Activated naive CD4-positive, alpha-beta T cell treated with Interleukin-2 at 50 U/mL for 16 hours (primary cell): ENCODE measurements at regions not wholly inside any gene's neighbourhood (a gene's known extent, or its start where the extent isn't known, plus 50 kb on each side); places are given as distances from the start of the nearest gene placed in this dataset.

Source experiments
- DNase-seq: peaks from one replicate; pipeline ENCODE4 v3.0.0-alpha.2; 2020

DNA sequence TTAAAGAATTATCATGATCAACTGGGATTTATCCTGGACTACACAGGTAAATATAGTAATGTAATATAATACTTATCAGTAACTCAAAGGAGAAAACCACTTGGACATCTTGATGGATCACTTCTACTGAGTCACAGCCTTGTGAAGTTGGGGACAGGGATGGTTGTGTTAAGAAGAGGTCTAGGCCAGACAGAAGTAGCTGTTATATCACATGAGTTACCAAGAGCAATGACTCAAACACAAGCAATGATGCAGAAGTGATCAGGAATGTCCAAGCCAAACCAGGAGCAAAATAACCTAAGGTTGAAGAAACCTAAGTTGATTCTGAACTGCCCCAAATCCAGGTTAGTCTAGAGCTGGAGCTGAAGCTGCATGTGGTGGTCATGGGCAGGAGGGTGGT is 424.5 kb upstream of the DAB1 start:
- no peak for DNase-seq

DNA sequence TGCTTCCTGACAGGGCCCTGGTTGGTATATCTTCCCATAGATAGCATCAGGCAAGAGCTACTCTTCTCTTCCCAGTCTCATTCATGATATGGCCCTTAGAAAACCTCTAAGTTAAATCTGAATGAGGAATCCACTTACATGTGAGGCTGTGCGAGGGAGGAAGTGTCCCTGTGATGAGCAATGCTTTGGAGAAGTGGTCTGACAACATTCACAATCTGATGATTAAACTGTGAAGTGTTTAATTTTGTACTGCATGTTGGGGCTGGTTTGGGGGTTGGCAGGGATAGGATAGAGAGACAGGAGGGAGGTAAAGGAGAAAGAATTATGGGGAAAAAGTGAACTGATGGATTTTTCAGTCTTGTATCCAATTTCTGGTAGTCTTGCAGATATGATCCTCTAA is 421.2 kb upstream of the DAB1 start:
- DNase-seq: no peak

DNA sequence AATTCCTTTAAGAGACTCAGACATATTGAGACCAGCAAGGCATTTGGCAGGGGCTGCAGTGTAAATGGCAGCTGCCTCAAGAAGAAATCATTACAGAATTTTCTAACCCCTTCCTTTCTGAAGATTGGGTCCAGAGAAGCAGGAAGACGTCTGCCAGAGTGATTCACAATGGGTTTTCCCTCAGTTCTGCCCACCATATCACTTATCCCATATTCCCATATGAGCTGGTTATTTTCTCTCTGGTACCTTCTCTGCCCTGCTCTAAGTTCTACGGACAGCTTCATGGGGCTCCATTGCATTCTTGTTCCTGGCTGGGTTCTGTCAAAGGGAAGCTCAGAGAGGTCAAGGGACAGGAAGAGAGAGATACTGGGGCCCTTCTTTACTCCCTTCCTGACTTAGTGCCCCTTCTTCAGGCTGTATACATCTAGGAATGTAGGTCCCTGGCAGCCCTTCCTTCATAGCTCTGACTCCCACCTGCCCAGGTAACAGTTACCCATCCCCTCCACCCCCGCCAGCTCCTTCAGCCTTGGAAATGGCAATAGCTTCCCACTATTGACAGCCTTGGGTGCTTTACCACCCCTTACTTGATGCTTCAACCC is 420.6 kb upstream of the DAB1 start:
- no peak for DNase-seq

DNA sequence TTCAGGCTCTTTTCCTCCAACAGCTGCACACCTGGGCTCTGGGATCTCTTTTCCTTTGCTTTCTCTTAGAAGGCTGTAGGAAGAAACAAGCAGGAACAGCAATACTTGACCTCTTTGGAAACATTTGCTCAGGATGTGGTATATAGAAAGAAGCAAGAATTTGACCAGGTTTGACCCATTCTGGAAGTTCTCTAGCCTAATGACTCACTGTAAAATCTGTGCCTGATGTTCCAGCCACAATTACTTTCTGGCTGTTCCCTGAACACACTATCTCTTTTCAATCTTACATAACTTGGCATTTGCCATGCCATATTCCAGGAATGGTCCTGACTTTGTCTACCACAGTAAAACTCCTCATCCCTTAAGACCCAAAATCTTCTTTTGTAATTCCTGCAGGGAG is 419.9 kb upstream of the DAB1 start:
- DNase-seq: no peak

DNA sequence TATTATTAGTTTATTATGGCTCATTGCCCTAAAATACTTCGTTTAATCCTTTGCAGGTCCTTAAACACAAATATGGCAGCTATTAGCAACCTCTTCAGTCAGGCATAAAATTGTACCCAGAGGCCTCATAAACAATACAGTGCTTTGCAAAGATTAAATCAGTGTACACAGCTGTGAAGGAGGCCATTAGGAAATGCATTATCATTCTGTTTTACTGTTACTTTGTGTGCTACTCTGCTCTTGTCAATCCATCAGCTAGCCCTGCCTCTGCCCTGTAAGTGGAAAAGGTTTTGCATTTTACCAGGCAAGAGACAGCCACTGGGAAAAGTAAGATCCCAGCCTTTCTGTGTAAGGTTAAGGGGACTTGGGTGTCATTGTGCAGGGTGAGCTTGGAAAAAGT is 415.7 kb upstream of the DAB1 start:
- DNase-seq: no peak

DNA sequence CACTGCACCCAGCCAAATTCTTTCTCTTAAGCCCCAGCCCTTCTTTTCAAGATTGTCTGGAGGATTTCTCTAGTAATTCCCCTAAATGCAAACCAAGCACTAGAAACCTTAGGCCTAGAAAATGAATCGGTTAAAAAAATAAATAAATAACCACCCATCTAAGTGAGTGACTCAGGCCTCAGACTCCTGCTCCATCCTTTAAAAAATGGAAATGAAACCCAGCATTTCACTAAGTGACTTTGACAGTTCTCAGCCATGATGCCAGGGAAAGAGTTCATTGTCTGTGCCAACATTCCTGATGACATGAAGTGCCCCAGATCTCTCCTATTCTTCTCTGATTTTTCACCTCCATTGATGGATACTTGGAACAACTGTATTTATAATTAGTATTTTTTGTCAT is 415.2 kb upstream of the DAB1 start:
- no peak for DNase-seq

DNA sequence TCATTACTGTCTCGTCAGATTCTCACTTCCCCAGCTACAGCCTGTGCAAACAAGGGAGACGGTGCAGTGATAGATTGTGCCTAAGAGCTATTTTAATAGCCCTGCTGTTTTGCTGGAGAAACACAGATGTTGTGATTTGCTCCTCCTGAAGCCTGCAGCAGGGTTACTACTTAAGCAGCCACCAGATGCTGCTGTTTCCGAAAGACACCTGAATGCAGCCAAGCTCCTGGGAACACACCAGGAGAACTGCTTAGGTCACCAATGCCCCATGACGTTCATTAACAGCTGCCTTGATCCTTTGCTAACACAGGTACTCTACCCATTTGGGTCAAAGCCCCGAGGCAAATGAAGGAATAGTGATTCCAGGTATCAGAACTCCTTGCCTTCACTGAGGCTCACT is 411.8 kb upstream of the DAB1 start:
- DNase-seq: no peak

DNA sequence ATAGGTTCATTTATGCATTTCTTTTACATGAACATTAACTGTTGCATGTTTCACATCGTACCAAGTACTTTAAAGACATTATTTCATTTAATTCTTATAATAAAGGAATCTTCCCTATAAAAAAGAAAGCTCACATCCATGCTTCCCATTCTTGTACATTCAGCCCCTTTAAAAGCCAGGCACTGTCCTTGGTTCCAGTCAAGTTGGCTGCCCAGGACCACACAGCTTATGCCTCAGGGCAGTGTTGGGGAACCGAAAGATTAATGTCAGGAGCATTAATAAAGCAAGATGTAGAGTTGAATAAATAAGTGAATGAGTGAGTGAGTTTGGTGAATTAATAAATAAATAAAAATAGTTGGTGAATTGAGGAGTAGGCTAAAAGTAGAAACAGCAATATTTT is 409.4 kb upstream of the DAB1 start:
- no peak for DNase-seq

DNA sequence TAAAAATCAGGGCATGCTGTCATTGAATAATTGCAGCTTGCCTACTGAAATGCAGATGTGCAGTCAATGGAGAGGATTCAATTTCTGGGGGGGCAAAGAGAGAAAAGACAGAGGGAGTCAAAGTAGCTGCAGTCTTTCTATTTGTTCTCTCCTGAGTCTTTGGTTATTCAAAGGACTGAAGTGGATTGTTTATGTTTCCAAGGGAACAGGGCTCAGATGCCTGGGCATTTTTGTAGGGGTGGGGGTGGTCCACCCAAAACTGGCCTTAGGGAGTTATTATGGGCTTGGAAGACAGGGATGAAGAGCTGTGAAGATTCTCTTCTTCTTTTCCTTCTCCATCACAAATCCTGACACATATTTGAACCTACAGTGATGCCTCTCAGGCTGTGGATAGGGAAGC is 408.8 kb upstream of the DAB1 start:
- DNase-seq: no peak

DNA sequence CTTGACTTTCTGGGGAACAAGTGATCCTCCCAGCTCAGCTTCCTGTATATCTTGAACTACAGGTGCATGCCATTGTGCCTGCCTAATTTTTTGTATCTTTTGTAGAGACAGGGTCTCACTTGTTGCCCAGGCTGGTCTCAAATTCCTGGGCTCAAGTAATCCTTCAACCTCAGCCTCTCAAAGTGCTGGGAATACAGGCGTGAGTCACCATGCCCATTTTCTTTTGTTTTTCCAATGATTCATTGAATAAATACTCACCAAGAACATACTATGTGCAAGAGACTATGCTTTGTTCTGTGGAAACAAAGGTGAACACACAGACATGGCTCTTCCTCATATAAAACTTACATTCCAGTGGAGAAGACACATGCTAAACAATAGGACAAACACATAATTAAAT is 407.8 kb upstream of the DAB1 start:
- DNase-seq: no peak

DNA sequence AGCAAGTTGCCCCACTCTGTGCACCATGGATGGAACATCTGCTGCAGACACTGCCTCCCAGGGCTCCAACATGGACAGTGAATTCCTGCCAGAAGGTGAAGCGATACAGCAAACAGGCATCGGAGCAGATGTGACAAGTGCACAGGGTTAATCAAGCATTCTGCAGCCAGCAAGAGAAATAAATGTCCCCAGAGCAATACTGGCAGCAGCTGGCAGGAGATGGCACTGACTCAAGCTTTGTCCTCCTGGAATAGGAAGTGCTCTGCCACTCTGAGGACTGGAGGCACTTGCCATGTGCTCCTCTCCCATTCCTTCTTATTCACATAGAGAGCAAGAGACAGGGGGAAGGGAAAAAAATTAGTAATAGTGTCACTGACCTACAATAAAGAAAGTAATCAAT is 402.7 kb upstream of the DAB1 start:
- DNase-seq: no peak

DNA sequence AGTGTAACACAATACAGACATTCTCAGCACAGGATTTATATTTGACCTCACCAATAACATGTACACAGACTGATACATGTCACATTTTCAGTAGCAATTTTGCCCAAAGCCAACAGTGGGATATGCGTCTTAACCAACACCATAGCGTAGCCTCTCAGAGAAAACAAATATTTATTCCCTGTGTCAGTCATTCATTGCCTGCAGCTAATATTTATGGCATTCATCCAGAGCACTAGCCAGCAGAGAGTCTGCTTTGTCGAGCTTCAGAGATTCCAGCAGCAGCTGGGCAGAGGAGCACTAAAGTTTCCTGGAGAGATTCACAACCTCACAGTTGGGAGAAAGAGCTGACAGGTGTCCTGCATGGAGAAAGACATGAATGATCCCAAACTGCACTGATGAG is 400.7 kb upstream of the DAB1 start:
- DNase-seq: no peak

DNA sequence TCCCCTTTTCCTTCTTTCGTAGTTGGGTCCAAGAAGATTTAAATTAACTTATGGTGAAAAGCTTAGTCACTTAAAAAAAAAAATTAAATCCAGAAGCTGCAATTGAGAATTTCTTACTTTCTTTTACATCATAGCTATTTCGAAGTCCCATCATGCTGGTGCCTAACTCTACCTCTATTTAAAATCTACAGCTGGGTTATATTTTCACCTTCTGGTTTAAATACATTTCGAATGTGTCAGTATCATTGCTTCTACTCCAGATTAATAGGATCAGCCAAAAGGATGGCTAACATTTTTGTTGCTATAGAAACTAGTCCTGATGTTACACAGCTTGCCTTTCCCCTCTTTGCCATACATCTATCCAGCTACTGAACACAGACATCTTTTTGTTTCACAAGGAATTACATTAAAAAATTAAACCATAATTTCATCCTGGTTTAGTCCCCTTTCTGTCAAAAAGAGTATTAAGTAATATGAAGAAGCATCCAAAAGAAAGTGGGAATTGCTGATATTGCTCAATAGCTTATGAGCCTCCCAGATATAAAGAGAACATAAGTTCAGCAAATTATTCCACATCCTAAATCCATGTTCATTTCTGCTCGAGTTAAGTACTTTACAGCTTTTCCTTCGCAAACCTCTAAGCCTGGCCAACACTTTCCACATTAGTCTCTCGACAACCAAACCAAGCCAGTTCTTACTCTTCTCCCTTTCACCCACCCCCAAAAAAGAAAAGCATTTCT is 396.7 kb upstream of the DAB1 start:
- DNase-seq: no peak

DNA sequence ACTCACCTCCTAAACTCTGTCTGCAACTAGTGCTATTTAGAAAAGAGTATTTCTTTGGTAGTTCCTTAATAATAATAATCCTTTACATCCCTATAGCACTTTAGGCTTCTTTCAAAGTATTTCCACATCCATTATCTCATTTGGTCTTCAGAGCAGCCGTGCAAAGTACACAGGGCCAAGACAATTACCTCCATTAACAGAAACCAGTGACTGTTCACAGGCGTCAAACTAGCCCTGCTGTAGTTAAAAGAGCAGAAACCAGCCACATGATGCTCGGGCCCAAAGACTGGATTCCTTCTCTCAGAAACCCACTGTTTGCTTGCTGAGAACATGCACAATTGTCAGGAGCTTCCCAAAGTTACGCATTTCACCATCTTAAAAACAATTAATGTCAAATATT is 396.0 kb upstream of the DAB1 start:
- DNase-seq: no peak

DNA sequence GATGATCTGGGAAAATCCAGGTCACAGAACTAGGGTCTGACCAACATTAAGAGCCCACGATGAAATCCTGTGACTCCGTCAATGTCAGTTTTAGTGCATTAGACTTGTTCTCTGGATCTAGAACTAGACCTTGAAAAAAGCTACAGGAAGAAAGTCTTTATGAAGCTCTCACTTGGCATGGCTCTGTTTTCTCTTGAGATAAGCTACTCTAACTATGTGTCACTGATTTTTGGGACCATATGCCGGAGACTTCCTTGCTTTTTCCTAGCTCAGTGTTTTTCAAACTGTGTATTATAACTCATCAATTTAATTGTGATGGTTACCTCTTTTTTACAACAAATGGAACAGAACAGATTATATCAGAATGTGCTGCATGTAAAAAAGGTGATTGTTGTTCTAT is 379.7 kb upstream of the DAB1 start:
- no peak for DNase-seq

DNA sequence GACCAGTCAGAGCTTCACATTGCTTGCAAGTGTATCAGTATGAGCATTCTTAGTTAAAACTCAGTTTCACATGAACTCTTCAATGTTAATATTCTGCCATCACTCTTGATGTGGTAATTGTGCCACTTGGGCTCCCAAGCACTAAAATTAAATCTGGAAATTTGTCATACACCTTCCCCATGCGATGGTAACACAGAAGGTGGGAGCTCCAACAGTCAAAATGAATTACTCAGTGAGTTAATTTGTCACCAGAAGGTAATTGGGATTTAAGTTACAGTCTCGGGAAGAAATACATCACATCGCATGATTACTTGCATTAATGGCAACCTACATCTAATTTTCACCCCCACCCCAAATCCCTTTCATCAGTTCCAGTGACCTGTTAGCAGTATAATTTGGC is 376.5 kb upstream of the DAB1 start:
- DNase-seq: no peak

DNA sequence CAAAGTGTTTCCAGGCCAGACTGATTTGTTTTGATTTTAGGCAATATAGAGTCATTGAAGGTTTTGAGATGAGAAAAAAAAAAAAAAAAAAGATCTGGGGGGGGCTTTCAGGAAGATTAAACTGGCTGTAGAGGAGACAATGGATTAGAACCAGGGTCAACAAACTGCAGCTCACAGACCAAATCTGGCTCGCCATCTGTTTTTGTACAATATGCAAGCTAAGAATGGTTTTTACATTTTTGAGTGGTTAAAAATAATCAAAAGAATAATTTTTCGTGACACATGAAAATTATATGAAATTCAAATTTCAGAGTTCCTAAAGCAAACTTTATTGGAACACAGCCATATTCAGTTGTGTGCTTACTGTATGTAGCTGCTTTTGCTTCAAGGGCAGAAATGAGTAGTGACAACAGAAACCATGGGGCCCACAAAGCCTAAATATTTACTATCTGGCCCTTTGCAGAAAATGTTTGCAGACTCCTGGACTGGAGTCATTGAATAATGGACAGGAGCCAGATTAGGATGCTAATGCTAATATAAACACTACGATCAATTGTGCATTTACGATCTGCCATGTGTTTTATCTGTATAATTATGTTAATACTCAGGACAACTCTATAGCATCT is 375.7 kb upstream of the DAB1 start:
- no peak for DNase-seq

DNA sequence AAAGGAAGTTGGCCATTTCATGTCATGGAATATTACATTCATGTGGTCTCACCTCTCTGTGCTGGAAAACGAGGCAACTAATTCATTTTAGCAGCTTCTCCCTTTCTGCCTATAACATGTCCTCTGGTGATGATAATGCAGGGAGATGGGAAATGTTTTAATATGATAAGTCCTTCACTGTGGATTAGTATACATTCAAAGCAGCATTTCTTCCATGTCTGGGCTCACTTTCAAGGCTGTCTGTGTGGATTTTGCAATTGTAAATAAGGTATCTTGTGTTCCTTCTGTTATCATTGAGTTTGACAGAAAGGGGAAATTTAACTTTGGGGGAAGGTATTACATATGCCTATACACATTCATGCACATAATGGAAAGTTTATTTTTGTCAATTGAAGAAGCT is 374.7 kb upstream of the DAB1 start:
- no peak for DNase-seq

DNA sequence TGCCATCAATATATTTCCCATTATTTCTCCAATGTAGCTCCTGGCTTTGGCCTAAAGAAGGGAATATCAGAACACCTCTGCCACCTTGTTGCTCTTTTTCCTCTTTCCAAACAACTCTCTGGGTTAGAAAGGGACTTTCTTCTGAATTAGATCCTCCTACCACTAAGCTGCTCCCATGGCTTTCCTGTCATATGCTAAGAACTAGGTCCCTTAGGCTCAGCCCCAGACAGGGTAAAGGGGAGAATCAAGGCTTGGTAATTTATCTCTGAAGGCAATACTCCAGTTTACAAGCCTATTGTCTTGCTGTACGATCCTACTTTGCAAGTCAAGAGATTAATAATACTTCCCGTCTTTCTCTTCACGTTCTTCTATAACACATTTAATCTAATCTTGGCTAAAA is 373.2 kb upstream of the DAB1 start:
- no peak for DNase-seq

DNA sequence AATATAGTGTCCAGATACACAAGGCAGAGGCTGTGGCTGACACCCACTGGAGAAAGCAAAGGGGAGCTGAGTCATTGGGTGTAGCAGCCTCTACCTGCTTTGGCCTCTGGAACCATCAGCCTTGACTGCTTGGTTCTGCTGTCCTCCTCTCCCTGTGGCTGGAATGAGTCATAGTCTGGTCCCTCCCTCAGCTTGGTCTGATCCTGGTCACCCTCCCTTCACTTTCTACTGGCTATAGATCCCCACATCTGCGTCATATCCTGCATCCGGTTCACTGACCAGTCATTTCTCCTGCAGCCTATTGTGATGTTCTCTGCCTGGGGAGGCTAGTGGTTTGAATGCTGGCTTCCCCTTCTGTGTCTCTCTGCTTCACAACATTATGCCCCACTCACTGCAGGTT is 372.8 kb upstream of the DAB1 start:
- DNase-seq: no peak

DNA sequence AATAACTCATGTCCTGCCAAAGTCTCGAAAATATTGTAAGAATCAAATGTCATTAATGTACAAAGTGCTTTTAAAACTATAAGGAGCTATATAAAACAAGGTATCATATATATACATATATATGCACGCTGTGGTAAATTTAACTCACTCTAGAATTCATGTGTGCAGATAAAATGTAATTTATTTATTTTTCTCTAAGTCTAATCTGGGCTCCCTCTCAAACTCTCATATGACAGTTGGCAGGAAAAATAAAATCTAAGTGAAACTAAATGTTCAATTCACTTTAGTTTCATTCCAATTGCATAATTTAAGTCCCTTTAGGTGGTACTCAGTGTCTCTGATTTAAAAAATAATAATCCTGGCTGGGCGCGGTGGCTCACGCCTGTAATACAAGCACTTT is 372.0 kb upstream of the DAB1 start:
- DNase-seq: no peak

DNA sequence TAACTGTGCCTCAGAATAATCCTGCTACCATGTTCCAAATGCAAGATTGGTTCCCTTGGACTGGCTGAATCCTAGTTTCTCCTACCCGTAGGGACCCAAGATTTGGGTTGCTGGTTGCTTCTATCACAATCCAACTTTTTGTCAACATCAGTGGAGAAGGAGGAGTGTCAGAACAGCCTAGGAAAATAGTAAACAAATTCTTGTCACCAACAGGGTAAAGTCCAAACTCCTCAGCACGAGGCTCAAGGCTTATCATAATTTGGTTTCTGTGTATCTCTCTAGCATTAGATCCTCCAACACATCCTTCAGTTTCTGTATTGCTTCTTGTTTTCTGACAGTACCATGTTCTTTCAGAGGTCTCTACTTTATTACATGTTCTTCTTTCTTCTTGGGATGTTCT is 370.2 kb upstream of the DAB1 start:
- DNase-seq: no peak

DNA sequence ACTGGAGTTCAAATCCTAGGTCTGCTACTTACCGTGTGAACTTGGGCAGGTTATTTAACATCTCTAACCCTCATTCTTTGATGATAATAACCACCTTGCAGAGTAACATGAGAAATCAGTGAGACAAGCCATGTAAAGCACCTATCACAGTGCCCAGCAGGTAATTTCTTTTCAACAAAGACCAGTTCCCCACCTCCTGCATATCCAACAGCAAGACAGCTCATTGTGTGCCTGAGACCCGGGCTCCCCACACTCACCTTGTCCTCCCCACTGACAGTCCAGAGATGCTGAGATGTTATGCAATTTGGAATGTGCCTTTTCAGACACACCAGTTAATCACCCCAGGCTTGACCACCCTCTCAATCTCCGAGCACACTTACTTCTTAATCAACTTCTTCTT is 367.6 kb upstream of the DAB1 start:
- no peak for DNase-seq

DNA sequence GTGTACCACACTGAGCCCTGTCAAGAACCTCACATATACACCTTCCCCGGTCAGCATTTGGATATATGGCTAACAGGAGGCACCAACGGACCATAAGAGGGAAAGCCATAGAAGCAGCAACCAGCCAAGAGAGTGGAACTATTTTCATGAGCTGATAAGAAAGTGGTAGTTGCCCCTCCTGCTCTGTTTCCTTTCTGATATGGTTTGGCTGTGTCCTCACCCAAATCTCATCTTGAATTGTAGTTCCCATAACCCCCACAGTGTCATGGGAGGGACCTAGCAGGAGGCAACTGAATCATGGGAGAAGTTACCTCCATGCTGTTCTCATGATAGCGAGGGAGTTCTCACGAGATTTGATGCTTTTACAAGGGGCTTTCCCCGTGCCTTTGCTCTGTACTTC is 366.1 kb upstream of the DAB1 start:
- no peak for DNase-seq

DNA sequence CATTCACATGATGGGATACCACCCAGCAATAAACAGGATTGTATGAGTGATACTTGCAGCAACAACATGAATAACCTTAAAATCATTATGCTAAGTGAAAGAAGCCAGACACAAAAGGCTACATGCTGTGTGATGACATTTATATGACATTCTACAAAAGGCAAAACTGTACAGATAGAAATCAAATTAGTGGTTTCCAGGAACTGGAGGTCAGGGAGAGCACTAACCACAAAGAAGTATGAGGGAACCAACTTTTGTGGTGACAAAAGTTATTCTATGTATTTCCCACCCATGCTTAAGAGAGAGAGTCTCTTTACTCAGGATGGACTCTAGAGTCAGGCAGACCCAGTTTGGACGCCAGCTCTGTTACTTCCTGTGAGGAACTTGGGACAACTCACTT is 364.5 kb upstream of the DAB1 start:
- DNase-seq: no peak
